Middle frontal gyrus (tissue), 1 donor: ENCODE measurements at regions not wholly inside any gene's neighbourhood (a gene's known extent, or its start where the extent isn't known, plus 50 kb on each side); places are given as distances from the start of the nearest gene placed in this dataset.

Experiments
- DNase-seq: peaks from one replicate; pipeline ENCODE4 v3.0.0-alpha.2; 2015; ENCODE audit warnings: low spot score; ENCODE audit errors: extremely low spot score

DNA sequence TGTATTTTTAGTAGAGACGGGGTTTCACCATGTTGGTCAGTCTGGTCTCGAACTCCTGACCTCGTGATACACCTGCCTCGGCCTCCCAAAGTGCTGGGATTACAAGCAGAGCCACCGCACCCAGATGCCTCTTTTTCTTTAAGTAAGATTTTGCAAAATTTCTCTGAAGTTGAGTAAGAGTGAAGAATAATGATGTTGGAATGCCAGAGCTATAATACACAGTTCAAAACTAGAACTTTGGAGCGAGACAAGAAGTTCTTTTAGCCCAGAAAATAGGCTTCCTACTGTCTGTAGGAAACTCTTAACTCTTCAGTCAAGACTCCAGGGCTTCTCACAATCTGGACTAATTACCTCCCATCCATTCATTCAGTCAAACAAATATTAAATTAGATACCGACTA is 51.4 kb downstream of the MARCHF4 start:
- DNase-seq, result no peak

DNA sequence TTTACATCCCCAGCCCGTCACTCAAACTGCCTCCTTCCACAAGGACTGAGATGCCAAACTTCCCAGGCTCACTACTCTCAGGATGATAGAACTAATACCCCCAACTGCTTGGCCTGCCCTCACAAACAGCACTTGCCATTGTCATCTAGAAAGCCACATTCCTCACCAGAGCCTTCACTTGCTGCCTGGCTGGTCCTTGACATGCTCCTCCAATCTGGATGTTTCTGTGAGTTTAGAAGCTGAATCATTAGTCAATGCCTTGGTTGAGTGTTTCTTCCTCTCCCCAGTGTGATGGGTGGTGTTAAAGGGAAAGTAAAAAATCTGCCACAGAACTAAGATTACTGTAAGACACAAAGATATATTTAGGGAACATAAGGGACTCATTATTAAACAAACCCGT is 52.5 kb downstream of the MARCHF4 start:
- DNase-seq, result no peak

DNA sequence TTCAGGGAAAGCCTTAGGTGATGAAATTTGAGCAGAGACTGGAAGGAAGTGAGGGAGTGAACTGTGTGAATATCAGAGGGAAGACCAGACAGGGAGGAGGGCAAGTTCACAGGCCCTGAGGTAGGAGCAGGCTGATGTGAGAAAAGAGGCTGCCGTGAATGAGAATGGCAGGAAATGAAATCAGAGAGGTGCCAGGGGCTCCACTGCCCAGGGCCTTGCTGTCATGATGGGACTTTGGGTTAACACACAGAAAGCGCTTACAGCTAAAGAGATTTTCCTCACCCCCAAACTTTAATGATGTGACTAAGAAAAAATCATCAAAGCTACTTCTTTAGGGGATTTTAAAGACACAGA is 53.8 kb downstream of the MARCHF4 start:
- DNase-seq, result no peak

DNA sequence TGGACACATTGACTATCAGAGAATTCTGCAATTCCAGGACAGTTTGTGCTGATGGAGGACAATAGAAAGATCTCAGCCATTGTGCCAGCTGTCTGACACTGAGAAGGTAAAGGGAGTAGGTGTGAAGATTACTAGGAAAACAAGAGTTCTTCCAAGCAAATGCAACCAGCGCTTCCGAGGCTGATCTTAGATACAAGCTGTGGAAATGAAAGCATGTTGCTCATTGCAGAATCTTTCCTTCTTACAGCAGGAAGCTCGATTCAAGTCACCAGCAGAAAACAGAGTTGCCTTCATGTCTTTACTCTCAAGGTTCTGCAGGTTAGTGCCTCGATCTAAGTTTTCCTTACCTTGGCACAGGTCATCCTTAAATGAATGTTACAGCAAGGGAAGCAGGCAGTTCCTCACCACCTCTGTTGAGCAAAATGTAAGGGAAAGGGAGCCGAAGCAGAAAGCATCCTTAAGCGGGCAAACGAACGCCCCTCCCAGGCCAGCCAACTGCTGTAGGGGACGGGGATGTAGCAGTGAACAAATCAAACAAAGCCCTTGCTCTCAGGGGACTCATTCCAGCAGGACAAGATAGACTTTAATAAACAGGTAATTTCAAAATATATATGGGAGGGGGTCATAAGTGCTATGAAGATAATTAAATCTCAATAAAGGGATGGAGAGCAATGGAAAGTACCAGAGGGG is 54.3 kb downstream of the MARCHF4 start:
- no peak for DNase-seq

- DNase-seq, result no peak
Measured at GRCh38 chr2:216316743-216317142, 55.5 kb downstream of the MARCHF4 start.

- DNase-seq, result no peak
Measured at GRCh38 chr2:216315802-216316603, 56.3 kb downstream of the MARCHF4 start.

- DNase-seq, result no peak
Measured at GRCh38 chr2:216312441-216312840, 59.8 kb downstream of the MARCHF4 start.

DNA sequence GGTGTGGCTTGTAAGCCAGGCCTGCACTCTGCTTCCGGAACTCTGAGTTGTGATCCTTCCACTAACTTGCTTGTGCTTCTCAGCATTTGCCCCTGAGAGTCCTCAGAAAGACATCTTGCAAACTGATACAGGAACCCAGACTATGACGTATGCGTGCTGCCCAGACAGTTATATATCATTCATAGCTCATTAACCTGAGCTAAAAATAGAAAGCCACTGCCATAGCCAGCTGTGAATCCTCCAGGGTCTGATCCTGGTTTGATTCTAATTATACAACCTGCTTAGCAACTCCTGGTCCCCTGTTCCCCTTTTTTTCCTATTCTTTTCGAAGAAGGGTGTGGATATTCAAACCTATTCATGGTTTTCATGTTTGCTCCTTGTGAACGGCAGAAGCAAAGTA is 63.7 kb downstream of the MARCHF4 start:
- no peak for DNase-seq

DNA sequence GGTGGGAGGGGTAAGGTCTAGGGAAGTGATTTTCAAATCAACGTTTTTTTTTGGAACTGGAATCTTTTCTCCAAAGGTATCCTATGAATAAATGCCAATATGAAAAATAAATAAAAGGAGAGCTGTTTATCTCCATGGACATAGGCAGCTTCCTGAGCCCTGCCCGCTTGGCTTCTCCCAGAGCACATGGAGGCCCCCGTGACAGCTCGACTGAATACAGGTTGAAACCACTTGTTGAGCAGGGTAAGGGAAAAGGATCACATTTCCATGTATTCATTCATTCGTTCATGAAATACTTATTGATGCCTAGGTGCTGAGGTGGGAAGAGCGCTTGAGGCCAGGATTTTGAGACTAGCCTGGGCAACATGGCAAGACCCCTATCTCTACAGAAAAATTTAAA is 64.8 kb downstream of the MARCHF4 start:
- no peak for DNase-seq

GRCh38 chr2:216306868-216307267 is 65.4 kb downstream of the MARCHF4 start:
- no peak for DNase-seq

GRCh38 chr2:216305574-216305973 is 66.7 kb downstream of the MARCHF4 start:
- DNase-seq, result no peak

GRCh38 chr2:216302981-216303676 is 69.2 kb downstream of the MARCHF4 start:
- no peak for DNase-seq

- no peak for DNase-seq
Measured at GRCh38 chr2:216300906-216301305, 71.4 kb downstream of the MARCHF4 start.

- DNase-seq, result no peak
Measured at GRCh38 chr2:216299588-216299987, 72.7 kb downstream of the MARCHF4 start.

GRCh38 chr2:216298719-216299495 is 73.4 kb downstream of the MARCHF4 start:
- no peak for DNase-seq

DNA sequence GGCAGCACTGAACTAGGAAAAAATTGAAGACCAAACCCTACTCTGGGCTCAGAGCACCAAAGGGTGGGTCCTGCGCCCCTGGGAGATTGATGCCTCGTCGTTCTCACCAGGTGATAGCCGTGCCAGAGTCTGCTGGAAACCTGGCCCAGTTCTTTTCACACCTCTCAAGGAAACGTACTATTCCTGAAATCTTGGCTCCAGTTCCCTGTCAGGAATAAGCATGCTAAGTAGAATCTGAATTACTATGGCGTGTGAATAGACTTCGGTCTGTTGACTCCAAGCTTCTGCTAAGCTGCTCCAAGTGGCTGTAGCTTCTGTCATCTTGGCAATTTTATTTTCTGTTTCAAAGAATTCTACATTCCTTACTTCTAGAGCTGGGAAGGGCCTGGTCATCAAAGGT is 75.4 kb downstream of the MARCHF4 start:
- DNase-seq, result no peak

GRCh38 chr2:216294305-216294704 is 78.0 kb downstream of the MARCHF4 start:
- no peak for DNase-seq

DNA sequence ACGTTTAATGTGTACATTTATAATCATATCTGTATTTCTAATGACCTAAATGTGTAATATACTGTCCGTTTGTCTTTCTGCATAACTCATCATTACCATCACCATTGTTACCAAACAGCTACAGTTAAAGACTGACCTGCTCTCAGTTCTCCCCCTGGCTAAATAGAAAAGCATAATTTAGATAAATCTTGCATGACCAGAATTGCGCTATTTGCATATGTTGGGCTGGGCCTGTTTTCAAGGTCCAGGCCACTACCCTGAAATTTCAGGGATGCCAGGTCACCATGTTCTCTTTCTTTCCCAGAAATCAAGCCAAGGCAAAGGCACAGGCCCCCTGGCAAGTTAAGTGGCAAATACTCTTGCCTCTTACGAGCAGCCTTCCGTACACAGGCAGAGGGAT is 78.4 kb downstream of the MARCHF4 start:
- DNase-seq, result no peak

- DNase-seq, result no peak
Measured at GRCh38 chr2:216292886-216293301, 79.4 kb downstream of the MARCHF4 start.

DNA sequence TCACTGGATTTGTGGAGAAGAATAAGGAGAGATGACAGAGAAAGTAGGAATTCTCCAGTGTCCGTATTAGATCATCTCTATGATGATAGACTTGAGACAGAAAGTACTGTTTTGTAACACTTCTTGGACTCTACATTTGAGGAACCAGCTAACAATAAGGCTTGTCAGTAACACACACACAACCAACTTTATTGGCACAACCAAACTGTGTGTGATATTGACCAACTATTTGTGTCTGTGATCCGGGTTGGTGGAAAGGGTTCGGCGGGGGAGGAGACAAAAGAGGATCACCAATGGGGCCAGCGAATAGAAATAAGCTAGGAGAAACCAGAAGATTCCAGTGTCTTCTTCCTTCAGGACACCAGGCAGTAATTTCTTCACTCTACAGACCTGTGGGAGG is 79.8 kb downstream of the MARCHF4 start:
- DNase-seq, result no peak

DNA sequence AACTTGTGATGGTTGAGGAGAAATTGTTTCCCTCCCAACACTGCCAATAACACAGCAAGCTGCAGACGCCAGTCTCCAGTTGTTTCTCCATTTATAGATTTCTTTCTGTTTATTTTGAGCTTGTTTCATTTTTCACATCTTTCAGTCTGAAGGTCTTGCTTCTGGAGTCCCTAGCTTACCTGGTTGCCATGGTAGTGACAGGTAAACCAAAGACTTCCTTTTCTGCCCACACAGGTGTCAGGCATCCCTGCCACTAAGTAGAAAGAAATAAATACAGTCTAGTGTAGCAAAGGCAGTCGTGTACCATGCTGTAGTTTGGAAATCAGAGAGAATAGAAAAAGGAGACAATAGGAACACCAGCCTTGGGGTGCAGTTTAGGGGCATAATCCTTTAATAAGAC is 82.8 kb downstream of the MARCHF4 start:
- no peak for DNase-seq

GRCh38 chr2:216287251-216287650 is 85.0 kb downstream of the MARCHF4 start:
- no peak for DNase-seq
